Stimulated activated naive CD8-positive, alpha-beta T cell treated with anti-CD3 and anti-CD28 coated beads, Interleukin-15, amount 100 ng/mL, for 72 hours (primary cell): ENCODE measurements at regions not wholly inside any gene's neighbourhood (a gene's known extent, or its start where the extent isn't known, plus 50 kb on each side); places are given as distances from the start of the nearest gene placed in this dataset.
A peak's percentile ranks its signal among the peaks of the same experiment; 100 is the strongest.

ENCODE experiments used
- ATAC-seq: fragments of 150-1000 bp; cut with Tn5 transposase; 2 replicates; pipeline ENCODE4 v1.10.0; 2021; ENCODE audit warnings: mild to moderate bottlenecking, moderate library complexity
- DNase-seq, 2 donors: peaks; one replicate each; pipeline ENCODE4 v3.0.0; 2021 to 2022
- H3K27ac Mint-ChIP-seq, 2 donors: one replicate each; pipeline ENCODE4 v1.8.0; 2022; ENCODE audit warnings: mild to moderate bottlenecking in 2 of 2, mixed read lengths in 2 of 2, moderate library complexity in 2 of 2
- H3K27me3 Mint-ChIP-seq: one replicate; pipeline ENCODE4 v1.8.0; 2022; ENCODE audit warnings: mixed read lengths
- H3K4me1 Mint-ChIP-seq: one replicate; pipeline ENCODE4 v1.8.0; 2022; ENCODE audit warnings: mild to moderate bottlenecking, mixed read lengths
- H3K4me3 Mint-ChIP-seq, 2 donors: one replicate each; pipeline ENCODE4 v1.8.0; 2022; ENCODE audit warnings: mild to moderate bottlenecking in 2 of 2, mixed read lengths in 2 of 2, moderate library complexity in 1 of 2
- H3K9me3 Mint-ChIP-seq, 2 donors: one replicate each; pipeline ENCODE4 v1.8.0; 2022; ENCODE audit warnings: mixed read lengths in 2 of 2

- DNase-seq (no peak), ATAC-seq (peak; percentile 5)
- H3K27ac Mint-ChIP-seq: no peak overlapping the region
- no peaks in the 10 kb centered on the region for H3K9me3 Mint-ChIP-seq
- peaks cover 6% of the 10 kb centered on the region for H3K27me3 Mint-ChIP-seq
- no peaks in the 10 kb centered on the region for H3K4me1 Mint-ChIP-seq
- H3K4me3 Mint-ChIP-seq: no peak overlapping the region
Observed at GRCh38 chr21:16193496-16194094, 463.8 kb downstream of the USP25 start.

GRCh38 chr21:16194095-16194787, 464.5 kb downstream of the USP25 start:
- H3K27me3 Mint-ChIP-seq: peaks cover 6% of the 10 kb centered on the region
- no peaks in the 10 kb centered on the region for H3K4me1 Mint-ChIP-seq
- ATAC-seq (peak; percentile 48), DNase-seq (peak in 1 of 2 donors; percentile 8)
- no peak overlapping the region for H3K27ac Mint-ChIP-seq
- H3K4me3 Mint-ChIP-seq: peak overlapping the region in 1 of 2 donors; percentile 19
- H3K9me3 Mint-ChIP-seq: no peaks in the 10 kb centered on the region

- Mint-ChIP-seq H3K4me1 (no peaks in the 10 kb centered on the region), H3K27me3 (peaks cover 6% of the 10 kb centered on the region), H3K9me3 (no peaks in the 10 kb centered on the region), H3K4me3 (peak overlapping the region in 1 of 2 donors; percentile 22), H3K27ac (peak overlapping the region; percentile 19 to 65)
- DNase-seq (no peak), ATAC-seq (no peak)
Observed at GRCh38 chr21:16194788-16195537, 465.2 kb downstream of the USP25 start.

GRCh38 chr21:16195538-16195910, 465.7 kb downstream of the USP25 start:
- ATAC-seq (no peak), DNase-seq (no peak)
- Mint-ChIP-seq H3K4me3 (peak overlapping the region in 1 of 2 donors; percentile 22), H3K9me3 (no peaks in the 10 kb centered on the region), H3K27me3 (peaks cover 6% of the 10 kb centered on the region), H3K4me1 (no peaks in the 10 kb centered on the region), H3K27ac (peak overlapping the region; percentile 19 to 65)

- no peaks in the 10 kb centered on the region for H3K4me1 Mint-ChIP-seq
- peaks cover 6% of the 10 kb centered on the region for H3K27me3 Mint-ChIP-seq
- no peak overlapping the region for H3K27ac Mint-ChIP-seq
- ATAC-seq (no peak), DNase-seq (no peak)
- H3K9me3 Mint-ChIP-seq: no peaks in the 10 kb centered on the region
- no peak overlapping the region for H3K4me3 Mint-ChIP-seq
Observed at GRCh38 chr21:16196001-16196400, 466.2 kb downstream of the USP25 start.

GRCh38 chr21:16198546-16198945, 468.8 kb downstream of the USP25 start:
- no peak for DNase-seq
- no peaks in the 10 kb centered on the region for H3K9me3 Mint-ChIP-seq
- no peak for ATAC-seq
- no peak overlapping the region for H3K27ac Mint-ChIP-seq
- no peak overlapping the region for H3K4me3 Mint-ChIP-seq
- peaks cover 6% of the 10 kb centered on the region for H3K27me3 Mint-ChIP-seq
- no peaks in the 10 kb centered on the region for H3K4me1 Mint-ChIP-seq

GRCh38 chr21:16199539-16199938, 469.8 kb downstream of the USP25 start:
- no peaks in the 10 kb centered on the region for H3K9me3 Mint-ChIP-seq
- no peak overlapping the region for H3K27ac Mint-ChIP-seq
- no peaks in the 10 kb centered on the region for H3K27me3 Mint-ChIP-seq
- DNase-seq: no peak
- H3K4me3 Mint-ChIP-seq: no peak overlapping the region
- H3K4me1 Mint-ChIP-seq: no peaks in the 10 kb centered on the region
- ATAC-seq: peak; percentile 60

GRCh38 chr21:16201718-16202117, 471.9 kb downstream of the USP25 start:
- no peak overlapping the region for H3K27ac Mint-ChIP-seq
- H3K4me3 Mint-ChIP-seq: no peak overlapping the region
- no peaks in the 10 kb centered on the region for H3K27me3 Mint-ChIP-seq
- ATAC-seq (no peak), DNase-seq (no peak)
- H3K9me3 Mint-ChIP-seq: no peaks in the 10 kb centered on the region
- no peaks in the 10 kb centered on the region for H3K4me1 Mint-ChIP-seq

GRCh38 chr21:16205527-16205926, 475.7 kb downstream of the USP25 start:
- H3K4me1 Mint-ChIP-seq: no peaks in the 10 kb centered on the region
- ATAC-seq (no peak), DNase-seq (no peak)
- H3K4me3 Mint-ChIP-seq: no peak overlapping the region
- no peak overlapping the region for H3K27ac Mint-ChIP-seq
- no peaks in the 10 kb centered on the region for H3K27me3 Mint-ChIP-seq
- H3K9me3 Mint-ChIP-seq: no peaks in the 10 kb centered on the region

GRCh38 chr21:16211339-16212303, 481.8 kb downstream of the USP25 start:
- H3K9me3 Mint-ChIP-seq: no peaks in the 10 kb centered on the region
- no peak overlapping the region for H3K27ac Mint-ChIP-seq
- no peak overlapping the region for H3K4me3 Mint-ChIP-seq
- no peaks in the 10 kb centered on the region for H3K27me3 Mint-ChIP-seq
- DNase-seq (no peak), ATAC-seq (no peak)
- no peaks in the 10 kb centered on the region for H3K4me1 Mint-ChIP-seq

- ATAC-seq (no peak), DNase-seq (no peak)
- no peaks in the 10 kb centered on the region for H3K4me1 Mint-ChIP-seq
- H3K27ac Mint-ChIP-seq: no peak overlapping the region
- H3K4me3 Mint-ChIP-seq: no peak overlapping the region
- no peaks in the 10 kb centered on the region for H3K27me3 Mint-ChIP-seq
- H3K9me3 Mint-ChIP-seq: no peaks in the 10 kb centered on the region
Observed at GRCh38 chr21:16213518-16213917, 483.7 kb downstream of the USP25 start.

GRCh38 chr21:16215193-16215592, 485.4 kb downstream of the USP25 start:
- Mint-ChIP-seq H3K9me3 (no peaks in the 10 kb centered on the region), H3K27ac (no peak overlapping the region), H3K4me3 (no peak overlapping the region), H3K4me1 (no peaks in the 10 kb centered on the region), H3K27me3 (no peaks in the 10 kb centered on the region)
- no peak for ATAC-seq
- no peak for DNase-seq

GRCh38 chr21:16215663-16216183, 485.9 kb downstream of the USP25 start:
- Mint-ChIP-seq H3K27ac (no peak overlapping the region), H3K4me1 (no peaks in the 10 kb centered on the region), H3K4me3 (no peak overlapping the region), H3K27me3 (no peaks in the 10 kb centered on the region), H3K9me3 (no peaks in the 10 kb centered on the region)
- no peak for ATAC-seq
- DNase-seq: no peak

GRCh38 chr21:16216288-16216962, 486.6 kb downstream of the USP25 start:
- Mint-ChIP-seq H3K27ac (no peak overlapping the region), H3K4me1 (no peaks in the 10 kb centered on the region), H3K4me3 (no peak overlapping the region), H3K27me3 (no peaks in the 10 kb centered on the region), H3K9me3 (no peaks in the 10 kb centered on the region)
- no peak for DNase-seq
- no peak for ATAC-seq
